GM21526 (cell line): ENCODE measurements at regions not wholly inside any gene's neighbourhood (a gene's known extent, or its start where the extent isn't known, plus 50 kb on each side); places are given as distances from the start of the nearest gene placed in this dataset.
"Not testable (repeated sequence)": the region's sequence is repeated elsewhere in the genome, so short reads cannot be mapped to it uniquely, and the experiment has no call there.

ENCODE experiments used
- ATAC-seq: cut with Tn5 transposase; IDR thresholded peaks from one replicate; pipeline ENCODE4 v1.9.1; 2021; ENCODE audit warnings: moderate library complexity; ENCODE audit not compliant: unreplicated experiment, low FRiP score

DNA sequence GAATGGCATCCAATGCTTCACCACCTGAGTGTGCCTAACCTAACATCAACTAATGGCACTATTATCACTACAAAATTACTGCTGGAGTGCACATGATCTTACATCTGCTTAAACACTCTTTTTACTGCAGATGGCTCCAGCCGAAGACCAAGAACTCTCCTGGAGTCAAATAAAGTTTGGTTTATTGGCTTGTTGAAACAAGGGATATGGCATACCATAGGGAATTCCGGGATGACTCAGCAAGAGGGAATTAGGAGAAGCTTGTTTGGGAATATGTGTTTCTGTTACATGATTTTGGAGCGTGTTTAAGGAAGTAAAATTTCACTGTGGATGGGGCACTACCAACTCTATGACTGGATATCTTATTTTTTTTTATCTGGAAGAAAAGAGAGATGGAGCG lies 872.6 kb downstream of the DTWD2 start:
- ATAC-seq: no peak

DNA sequence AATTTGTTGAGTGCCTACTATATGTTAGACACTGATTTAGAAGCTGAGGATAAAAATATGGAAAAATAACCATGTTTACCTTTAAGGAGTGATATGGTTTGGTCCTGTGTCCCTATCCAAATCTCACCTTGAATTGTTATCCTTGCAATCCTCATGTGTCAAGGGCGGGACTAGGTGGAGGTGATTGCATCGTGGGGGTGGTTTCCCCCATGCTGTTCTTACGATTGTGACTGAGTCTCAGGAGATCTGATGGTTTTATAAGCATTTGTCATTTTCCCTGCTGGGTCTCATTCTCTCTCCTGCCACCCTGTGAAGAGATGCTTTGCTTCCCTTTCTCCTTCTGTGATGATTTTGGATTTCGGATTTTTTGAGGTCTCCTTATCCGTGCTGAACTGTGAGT lies 876.4 kb downstream of the DTWD2 start:
- no peak for ATAC-seq

DNA sequence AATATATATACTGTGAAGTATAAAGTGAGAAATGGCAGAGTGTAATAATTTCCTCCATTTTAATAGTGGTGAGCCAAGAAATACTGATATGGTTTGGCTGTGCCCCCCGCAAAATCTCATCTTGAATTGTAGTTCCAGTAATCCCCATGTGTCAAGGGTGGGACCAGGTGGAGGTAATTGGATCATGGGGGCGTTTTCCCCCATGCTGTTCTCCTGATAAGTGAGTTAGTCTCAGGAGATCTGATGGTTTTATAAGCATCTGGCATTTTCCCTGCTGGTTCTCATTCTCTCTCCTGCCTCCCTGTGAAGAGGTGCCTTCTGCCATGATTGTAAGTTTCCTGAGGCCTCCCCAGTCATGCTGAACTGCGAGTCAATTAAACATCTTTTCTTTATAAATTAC lies 881.1 kb downstream of the DTWD2 start:
- not testable (repeated sequence) for ATAC-seq

DNA sequence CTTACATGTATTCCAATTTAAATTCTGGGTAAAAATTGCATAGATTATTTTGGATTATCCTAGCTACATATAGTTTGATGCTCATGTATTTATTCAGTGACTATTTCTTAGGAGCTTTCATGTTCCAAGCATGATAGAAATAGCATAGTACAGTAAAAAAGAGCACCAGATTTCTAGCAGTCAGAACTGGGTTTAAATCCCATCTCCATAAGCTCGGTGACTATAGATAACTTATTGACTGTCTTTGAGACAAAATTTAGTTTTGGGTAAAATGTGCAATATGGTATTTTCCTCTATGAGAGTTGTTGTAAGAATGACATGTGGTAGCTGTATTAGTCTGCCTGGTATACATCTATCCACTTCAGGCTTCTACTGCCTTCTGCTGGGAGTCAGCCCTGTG lies 889.6 kb downstream of the DTWD2 start:
- no peak for ATAC-seq

DNA sequence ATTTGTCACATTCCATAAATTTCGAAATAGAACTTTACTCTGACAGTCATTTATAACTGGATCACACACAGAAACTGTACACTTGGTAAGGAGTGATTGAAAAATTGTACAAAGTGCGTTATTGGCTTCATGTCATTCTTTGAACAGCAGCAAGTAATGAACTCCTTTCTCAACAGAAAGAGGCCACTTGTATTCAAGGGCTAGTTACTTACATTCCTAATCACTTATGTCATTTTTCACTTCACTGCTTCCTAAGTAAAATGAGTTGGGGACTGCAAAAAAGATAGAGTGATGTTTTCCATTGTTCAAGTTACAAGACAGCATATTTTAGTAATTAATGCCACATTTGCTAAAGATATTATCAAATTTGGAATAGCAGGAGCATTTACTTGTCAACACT lies 893.2 kb downstream of the DTWD2 start:
- no peak for ATAC-seq

DNA sequence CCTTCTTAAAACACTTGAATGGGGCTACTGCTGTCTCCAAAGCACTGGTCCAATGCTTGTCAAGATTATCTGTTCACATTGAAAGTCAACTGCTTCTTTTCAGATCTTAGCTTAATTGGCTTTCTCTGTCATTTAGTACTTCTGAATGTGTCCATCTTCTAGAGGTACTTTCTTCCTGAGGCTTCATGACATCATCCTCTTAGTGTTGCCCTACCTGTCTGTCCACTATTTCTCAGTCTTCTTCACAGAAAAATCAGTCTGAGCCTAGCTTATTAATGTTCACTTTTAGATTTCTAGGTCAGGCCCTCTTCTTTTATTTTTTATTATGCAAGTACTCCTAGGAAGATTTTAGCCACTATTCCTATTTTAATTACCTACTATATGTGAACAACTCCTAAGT lies 899.9 kb downstream of the DTWD2 start:
- ATAC-seq: no peak

DNA sequence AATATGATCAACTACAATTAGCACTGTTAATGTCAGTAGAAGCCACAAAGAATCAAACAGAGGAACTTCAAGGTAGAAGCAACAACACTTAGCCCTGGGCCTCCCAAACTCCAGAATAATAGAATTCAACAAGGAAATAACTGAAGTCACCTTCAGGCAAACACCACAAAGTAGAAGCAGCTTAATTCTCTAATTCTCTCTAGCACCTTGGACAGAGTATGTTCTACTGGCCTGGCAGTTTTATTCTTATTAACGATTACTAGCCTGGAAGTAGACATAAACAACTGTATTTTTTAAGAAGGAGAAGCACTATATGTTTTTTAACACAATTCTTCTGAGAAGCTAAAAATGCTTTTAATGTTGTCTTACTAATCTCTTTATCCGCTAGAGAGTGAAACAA lies 911.9 kb downstream of the DTWD2 start:
- no peak for ATAC-seq

DNA sequence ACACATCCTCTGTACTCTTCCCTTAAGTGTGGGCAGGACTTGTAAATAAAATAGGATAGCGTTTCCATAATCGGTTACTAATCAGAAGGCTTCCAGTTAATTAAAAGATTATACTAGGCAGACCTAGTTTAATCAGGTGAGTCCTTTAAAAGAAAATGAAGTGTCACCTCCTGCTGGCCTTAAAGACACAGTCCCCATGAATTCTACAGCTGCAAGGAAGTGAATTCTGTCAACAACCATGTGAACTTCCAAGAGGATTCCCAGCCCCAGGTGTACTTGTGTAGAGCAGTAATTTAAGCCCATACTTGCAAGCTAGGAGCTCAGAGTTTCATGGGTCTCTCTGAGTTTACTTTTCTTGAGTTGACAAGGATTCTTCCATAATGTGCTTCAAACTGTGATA lies 918.3 kb downstream of the DTWD2 start:
- ATAC-seq: no peak

DNA sequence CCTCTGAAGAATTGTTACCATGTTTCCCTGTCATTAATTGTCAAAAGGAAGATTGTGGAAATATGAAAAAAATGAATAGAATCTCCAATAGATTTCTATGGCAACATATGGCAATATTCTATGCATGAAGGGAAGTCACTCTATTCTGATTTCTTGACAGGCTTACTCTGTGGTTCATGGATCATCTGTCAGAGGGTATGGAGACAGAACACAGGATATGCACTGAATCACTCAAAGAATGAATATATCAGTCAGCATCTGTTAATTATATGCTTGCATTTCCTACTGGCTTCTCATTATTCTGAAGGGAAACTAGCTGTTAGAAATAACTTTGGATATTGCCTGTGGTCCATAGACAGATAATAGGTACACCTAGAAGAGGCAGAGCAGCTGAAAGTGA lies 918.9 kb downstream of the DTWD2 start:
- no peak for ATAC-seq

DNA sequence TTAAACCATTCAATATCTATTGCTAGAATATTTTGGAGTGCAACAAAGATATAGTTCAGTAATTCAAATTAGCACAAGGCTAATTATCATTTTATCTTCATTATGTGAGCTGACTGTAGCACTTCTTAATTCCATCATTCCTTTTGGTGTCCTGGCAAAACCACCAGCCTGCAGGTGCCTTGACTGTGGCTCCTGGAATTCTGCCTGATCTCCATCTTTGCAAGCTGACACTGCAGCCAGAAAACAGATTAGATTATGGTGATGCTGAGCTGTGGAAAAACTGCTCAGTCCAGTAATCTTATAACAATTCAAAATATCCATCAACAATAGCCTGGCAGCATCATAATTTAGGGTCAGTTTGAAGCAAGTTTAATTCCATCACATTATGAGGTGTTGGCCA lies 919.5 kb downstream of the DTWD2 start:
- ATAC-seq: no peak

DNA sequence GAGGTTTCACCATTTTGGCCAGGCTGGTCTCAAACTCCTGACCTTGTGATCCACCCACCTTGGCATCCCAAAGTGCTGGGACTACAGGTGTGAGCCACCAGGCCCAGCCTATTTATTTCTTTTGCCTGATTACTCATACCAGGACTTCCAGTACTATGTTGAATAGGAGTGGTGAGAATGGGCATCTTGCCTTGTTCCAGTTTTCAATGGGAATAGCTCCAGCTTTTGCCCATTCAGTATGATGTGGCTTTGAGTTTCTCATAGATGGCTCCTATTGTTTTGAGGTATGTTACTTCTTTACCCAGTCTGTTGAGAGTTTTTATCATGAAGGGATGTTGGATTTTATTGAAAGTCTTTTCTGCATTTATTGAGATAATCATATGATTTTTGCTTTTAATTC lies 924.5 kb downstream of the DTWD2 start:
- not testable (repeated sequence) for ATAC-seq

DNA sequence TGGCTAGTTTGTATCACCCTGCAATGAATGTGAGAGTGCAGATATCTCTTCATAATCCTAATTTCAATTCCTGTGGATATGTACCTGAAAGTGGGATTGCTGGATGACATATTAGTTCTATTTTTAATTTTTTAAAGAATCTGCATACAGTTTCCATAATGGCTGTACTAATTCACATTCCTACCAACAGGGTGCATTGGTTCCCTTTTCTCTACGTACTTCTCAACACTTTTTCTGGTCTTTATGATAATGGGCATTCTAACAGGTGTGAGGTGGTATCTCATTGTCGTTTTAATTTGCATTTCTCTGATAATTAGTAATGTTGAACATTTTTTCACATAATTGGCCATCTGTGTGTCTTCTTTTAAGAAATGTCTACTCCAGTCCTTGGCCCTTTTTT lies 927.5 kb downstream of the DTWD2 start:
- no peak for ATAC-seq

DNA sequence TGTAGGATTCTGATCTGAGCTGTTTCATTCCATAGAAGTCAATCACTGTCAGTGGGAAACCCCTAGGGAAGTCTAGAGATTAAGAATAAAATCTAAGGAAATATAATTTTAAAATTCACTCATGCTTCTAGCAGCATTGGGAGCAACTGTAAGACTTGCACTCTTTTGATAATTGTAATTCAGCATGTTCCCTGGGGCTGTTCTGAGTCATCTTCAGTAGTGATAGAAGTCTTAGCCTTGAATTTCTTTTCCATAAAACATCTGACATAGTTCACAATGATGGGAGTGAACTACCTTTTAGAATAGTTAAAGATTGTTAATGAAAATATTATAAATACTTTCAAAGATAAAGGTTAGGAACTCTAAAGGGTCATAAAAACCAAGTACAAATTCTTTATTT lies 935.8 kb downstream of the DTWD2 start:
- no peak for ATAC-seq

DNA sequence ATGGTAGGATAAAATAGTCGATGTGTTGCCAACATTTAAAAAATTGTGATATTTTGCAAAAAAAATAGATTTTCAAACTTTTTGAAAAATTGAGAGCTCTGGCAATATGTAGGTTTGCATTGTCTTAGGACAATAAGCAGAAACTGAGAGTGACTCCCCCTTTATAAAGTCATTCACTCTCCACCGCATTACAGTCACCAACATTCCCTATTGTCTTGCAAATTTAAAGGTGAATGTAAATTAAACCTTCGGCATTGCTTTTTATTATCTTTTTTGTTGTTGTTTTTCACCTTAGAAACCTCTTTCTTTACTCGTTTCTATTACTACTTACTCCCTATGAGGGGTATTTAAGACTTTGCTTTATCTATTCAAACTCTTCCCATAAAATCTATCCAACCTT lies 944.2 kb downstream of the DTWD2 start:
- ATAC-seq: no peak

DNA sequence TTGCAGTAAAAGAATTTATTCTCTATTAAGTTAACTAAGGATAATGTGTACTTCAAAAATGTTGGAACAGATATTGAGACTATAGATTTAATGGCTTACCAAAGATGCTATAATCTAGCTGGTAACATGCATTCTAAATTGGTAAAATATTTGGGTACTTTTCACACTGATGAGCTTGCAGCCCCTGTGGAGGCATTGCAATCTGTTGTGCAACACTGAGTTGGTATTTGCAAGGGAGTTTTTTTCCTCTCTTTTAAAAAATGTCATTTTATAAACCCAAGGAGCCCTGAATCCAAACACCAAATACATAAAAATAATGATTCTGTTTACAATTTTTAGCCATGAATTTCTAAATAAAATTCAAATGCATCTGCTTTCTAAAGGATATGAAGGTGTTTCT lies 944.8 kb downstream of the DTWD2 start:
- no peak for ATAC-seq

DNA sequence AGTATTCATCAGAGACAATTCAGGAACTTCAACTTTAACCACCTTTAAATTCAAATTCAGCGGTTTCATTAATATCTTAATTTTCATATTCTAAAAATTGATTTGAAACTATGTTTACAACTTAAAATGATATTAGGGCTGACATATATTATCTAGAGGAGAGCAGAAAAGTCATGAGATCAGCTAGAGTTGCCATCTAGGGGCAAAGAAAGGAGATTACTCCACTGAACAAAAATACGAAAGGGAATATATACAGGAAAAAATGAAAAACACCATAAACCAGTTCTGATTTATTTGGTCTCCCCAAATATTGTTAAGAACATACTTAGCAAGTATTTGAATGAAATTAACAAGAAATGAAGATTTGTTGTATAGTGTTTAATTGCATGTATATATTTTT lies 946.3 kb downstream of the DTWD2 start:
- no peak for ATAC-seq

DNA sequence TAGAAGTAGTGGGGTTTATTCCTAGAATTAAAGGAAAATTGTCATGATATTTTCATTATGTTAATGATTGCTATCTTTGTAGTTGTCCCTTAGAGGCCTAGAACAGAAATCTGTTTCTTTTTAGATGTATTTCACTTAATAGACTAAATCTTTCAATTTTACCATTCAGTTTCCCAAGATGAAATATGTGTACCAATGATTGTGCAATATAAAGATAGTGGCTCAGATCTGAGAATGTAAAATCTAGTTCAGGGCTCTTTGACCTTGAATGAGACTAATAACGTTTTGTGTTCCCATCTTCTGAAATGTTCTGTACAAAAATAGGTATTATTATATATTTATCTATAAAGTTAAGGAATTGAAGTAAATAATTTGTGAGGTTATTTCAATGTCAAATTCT lies 947.9 kb downstream of the DTWD2 start:
- ATAC-seq: no peak

DNA sequence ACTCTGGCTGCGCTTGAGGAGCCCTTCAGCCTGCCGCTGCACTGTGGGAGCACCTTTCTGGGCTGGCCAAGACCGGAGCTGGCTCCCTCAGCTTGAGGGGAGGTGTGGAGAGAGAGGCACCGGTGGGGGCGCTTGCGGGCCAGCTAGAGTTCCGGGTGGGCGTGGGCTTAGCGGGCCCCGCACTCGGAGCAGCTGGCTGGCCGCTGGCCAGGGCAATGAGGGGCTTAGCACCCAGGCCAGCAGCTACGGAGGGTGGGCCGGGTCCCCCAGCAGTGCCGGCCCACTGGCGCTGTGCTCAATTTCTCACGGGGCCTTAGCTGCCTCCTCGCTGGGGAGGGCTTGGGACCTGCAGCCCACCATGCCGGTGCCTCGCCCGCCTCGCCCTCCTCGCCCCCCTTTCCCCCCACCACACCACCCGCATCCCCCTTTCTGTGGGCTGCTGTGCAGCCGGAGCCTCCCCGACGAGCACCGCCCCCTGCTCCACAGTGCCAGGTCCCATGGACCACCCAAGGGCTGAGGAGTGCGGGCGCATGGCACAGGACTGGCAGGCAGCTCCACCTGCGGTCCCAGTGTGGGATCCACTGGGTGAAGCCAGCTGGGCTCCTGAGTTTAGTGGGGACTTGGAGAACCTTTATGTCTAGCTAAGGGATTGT lies 954.5 kb downstream of the DTWD2 start:
- no peak for ATAC-seq

DNA sequence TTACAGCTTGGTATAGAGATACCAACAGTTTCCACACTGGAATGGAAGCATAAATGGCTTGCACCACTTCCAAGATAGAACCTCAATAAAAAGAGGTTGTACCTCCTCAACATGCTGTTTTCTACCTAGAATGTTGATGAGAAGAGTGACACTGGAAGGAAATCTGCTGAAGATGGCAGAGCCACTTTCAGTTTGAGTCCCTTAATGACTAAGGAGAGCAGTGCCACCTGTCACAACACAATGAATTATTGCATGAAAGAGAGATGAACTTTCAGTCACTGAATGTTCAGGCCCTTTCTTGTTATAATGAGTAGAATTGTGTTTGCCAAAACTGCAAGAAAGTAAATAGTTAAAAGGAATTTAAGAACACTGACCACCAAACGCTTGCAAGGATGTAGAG lies 958.5 kb downstream of the DTWD2 start:
- no peak for ATAC-seq

DNA sequence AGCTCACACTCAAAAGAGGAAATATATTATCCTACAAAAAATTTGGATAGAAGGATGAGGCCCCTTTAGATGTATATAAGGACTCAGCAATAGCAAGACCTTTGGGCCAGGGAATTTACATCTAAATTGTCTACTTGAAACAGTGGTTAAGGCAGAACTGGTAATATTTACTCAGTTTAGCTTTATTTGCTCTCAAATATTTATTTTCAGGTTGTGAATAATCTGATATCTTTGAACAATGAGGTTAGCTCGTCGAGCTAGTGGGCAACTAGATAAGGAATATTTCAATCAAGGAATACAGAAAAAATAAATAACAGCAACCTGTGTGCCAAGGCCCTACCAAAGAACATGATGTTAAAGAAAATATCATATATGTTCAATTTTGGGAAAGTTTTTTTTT lies 966.3 kb downstream of the DTWD2 start:
- ATAC-seq: no peak

DNA sequence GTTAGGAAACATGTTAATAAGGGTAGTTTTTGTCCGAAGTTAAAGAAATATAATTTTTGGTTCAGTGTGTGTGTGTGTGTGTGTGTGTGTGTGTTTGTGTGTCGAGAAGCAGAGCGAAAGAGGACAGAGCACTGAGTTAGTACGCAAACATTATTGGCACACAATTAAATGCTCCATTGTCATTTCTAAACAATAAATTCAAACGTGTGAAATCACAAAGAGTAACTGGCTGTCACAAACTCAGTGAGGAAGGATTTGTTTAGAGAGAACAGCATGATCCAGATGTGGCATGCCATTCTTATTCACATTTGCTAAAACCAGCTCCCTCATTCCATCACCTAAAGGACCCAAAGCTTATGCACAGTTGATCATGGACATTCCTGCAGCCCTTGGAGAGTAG lies 970.8 kb downstream of the DTWD2 start:
- no peak for ATAC-seq

DNA sequence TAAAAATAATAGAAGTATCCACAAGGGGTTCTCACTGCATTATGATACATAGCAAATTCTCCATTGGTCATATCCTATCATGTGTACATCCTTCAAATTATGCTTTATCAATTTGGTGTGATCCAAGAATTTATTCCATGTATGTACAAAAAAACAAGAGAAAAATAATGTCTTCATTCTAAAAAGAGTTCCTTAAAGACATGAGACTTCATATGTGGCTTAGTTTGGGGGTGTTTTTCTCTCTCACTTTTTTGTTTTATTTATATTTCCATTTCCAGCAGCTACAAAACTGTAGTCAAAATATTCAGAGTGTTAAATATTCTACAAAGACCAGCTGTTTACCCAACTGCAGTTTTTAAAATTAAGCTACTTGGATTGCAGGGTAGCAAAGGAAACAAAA lies 972.0 kb downstream of the DTWD2 start:
- no peak for ATAC-seq

DNA sequence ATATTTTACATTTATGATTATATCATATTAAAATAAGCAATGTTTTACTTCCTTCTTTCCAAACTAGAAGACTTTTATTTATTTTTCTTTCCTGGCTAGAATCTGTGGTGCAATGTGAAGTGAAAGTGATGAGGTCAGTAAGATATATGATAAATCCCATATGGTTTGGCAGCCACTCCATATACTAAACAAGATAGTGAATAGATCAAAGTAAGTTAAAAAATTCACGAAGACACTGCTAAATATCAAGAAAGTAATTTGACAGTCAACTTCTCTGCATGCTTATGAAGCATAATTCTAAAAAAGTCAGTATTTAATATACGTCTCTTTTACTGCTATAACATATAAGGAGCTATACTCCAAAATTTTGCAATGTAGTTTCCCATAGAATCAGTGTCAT lies 972.8 kb downstream of the DTWD2 start:
- no peak for ATAC-seq
